Peyer's patch (tissue), 4 donors: ENCODE measurements at regions not wholly inside any gene's neighbourhood (a gene's known extent, or its start where the extent isn't known, plus 50 kb on each side); places are given as distances from the start of the nearest gene placed in this dataset.

Experiments
- POLR2A ChIP-seq, 2 donors: fragments of 450-650 bp; IDR thresholded peaks; one replicate each; pipeline ENCODE4 v1.5.1; 2017; ENCODE audit warnings: antibody characterized with exemption in 2 of 2, mild to moderate bottlenecking in 2 of 2, moderate library complexity in 2 of 2
- TF ChIP-seq, protein P1 (sequence below), 6 experiments: fragments of 450-650 bp in 4 of 6; fragments of 200-600 bp in 2 of 6; sonication (generic) in 1 of 6; IDR thresholded peaks; one replicate each; pipeline ENCODE4 v1.5.1; 2017 to 2019; ENCODE audit warnings: antibody characterized with exemption in 6 of 6, mild to moderate bottlenecking in 3 of 6, moderate library complexity in 1 of 6

DNA sequence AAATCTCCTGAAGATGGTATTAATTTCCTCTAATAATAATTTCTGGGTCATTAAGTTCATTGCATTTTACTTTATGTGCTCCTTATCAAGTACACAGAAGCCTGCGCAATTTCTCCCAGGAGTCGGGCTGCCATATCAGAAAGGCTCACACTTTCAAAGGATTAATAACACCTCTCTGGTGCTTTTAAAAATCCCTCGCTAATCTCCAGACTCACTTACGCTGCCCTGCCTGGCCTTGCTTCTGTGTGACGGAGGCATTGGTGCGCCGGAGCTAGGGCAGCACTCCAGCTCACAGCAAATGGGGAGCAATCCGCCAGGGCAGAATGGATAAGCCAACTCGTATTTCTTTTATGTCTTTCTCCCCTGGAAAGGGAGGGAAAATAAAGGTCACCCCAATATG, 300.8 kb downstream of the EFNB2 start:
- TF ChIP-seq, protein P1, sequence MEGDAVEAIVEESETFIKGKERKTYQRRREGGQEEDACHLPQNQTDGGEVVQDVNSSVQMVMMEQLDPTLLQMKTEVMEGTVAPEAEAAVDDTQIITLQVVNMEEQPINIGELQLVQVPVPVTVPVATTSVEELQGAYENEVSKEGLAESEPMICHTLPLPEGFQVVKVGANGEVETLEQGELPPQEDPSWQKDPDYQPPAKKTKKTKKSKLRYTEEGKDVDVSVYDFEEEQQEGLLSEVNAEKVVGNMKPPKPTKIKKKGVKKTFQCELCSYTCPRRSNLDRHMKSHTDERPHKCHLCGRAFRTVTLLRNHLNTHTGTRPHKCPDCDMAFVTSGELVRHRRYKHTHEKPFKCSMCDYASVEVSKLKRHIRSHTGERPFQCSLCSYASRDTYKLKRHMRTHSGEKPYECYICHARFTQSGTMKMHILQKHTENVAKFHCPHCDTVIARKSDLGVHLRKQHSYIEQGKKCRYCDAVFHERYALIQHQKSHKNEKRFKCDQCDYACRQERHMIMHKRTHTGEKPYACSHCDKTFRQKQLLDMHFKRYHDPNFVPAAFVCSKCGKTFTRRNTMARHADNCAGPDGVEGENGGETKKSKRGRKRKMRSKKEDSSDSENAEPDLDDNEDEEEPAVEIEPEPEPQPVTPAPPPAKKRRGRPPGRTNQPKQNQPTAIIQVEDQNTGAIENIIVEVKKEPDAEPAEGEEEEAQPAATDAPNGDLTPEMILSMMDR (IDR thresholded peaks at IDR 0.05), result no peak
- no peak for TF ChIP-seq POLR2A (IDR thresholded peaks at IDR 0.05)
